OCI-LY1 (cell line): ENCODE measurements at regions not wholly inside any gene's neighbourhood (a gene's known extent, or its start where the extent isn't known, plus 50 kb on each side); places are given as distances from the start of the nearest gene placed in this dataset.

Source experiments
- CTCF ChIP-seq: fragments of 200-600 bp; sonication (generic), shearing (Covaris generic); IDR thresholded peaks from 2 replicates; pipeline ENCODE4 v1.5.1; 2017; ENCODE audit warnings: mild to moderate bottlenecking, antibody characterized with exemption, low read length, moderate library complexity, mixed read lengths
- EZH2 ChIP-seq: fragments of 200-600 bp; sonication (generic), shearing (Covaris generic); IDR thresholded peaks from 2 replicates; pipeline ENCODE4 v1.8.0; 2017; ENCODE audit warnings: borderline replicate concordance, mixed run types, mild to moderate bottlenecking, antibody characterized with exemption, low read length, moderate library complexity, mixed read lengths

DNA sequence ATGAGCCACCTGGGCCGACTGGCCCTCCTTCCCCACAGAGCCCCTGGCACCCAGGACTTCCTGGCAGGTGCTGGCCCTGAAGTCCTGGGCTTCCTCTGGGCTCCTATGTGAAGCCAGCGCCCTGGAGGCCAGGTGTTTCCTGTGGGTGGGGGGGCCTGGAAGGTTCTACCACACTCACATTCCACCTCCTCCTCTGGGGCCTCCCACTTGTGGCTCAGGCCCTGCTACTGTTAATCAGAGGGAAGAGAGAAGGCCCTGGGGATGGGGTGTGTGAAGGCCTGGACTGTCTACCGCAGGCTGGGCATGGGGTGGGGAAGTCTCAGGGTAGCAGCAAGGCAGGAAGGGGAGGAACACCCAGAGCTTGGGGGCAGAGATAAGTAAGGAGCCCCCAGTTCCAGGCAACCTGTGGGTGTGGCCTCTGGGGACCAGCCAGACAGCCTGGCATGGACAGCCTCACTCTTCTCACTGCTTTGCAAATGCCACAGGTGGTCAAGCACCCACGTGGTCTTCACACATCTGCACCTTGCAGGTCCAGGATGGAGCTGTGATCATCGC is 111.9 kb upstream of the TNRC6C start:
- TF ChIP-seq CTCF, result no peak
- no peak for TF ChIP-seq EZH2
